BJ (cell line): ENCODE measurements at regions not wholly inside any gene's neighbourhood (a gene's known extent, or its start where the extent isn't known, plus 50 kb on each side); places are given as distances from the start of the nearest gene placed in this dataset.

ENCODE experiments used
- CTCF ChIA-PET: fragments of 350-600 bp; formaldehyde crosslinking; extraction: SDS; loops from one replicate; lab custom pipeline; 2021; ENCODE audit warnings: antibody characterized with exemption, inconsistent platforms; lab: Yijun Ruan, JAX
- POLR2A ChIA-PET: fragments of 300-600 bp; sonication (Branson Sonifier 250); formaldehyde crosslinking; extraction: SDS; loops from one replicate; lab custom pipeline; 2021; ENCODE audit warnings: antibody characterized with exemption; lab: Charles Lee
- DNase-seq: peaks from one replicate; pipeline ENCODE4 v3.0.0-alpha.2; 2011; ENCODE audit warnings: low read depth
- H3K27me3 ChIP-seq: 2 replicates; pipeline ENCODE4 v1.6.0; 2011; ENCODE audit warnings: low read length; ENCODE audit not compliant: control insufficient read depth, insufficient read depth
- H3K36me3 ChIP-seq: 2 replicates; pipeline ENCODE4 v1.5.1; 2011; ENCODE audit warnings: low read length; ENCODE audit not compliant: control insufficient read depth, insufficient read depth
- H3K4me3 ChIP-seq: 2 replicates; pipeline ENCODE4 v1.5.1; 2011; ENCODE audit warnings: low read depth, mild to moderate bottlenecking, control low read depth, low read length
- TF ChIP-seq, protein P1 (sequence below): IDR thresholded peaks from 2 replicates; pipeline ENCODE4 v1.5.1; 2011; ENCODE audit warnings: low read depth, mild to moderate bottlenecking, control low read depth, inconsistent platforms, low read length, moderate library complexity; ENCODE audit not compliant: insufficient read depth

DNA sequence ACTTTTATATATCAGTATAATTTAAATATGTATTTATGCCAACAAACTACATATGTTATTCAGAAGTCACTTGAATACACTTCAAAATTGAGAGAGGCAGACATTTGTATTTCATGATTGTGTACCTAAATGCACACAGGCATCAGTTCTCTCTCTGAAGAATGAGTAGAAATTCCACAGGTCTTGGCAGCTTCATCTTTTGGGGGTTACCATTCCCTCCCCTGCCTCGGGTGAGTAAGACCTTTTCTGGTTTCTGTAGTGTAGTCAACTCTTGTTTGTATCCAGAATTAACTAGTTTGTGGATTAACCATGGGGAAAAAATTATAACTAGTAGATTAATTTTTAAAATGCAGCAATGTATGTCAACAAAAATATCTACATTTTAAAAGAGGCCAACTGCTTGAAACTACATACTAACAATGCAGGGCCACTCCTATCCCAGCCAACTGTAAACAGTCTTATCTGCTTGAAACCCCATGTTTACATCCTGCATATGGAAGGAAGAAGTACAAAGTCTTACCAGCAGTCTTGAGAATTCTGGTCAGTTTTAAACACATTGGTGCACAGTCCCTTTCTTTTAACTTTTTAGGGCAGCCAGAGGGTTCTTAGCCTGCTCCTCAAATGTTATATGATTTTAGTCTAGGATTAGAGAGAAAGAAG is 339.6 kb upstream of the KIF2A start:
- TF ChIP-seq, protein P1, sequence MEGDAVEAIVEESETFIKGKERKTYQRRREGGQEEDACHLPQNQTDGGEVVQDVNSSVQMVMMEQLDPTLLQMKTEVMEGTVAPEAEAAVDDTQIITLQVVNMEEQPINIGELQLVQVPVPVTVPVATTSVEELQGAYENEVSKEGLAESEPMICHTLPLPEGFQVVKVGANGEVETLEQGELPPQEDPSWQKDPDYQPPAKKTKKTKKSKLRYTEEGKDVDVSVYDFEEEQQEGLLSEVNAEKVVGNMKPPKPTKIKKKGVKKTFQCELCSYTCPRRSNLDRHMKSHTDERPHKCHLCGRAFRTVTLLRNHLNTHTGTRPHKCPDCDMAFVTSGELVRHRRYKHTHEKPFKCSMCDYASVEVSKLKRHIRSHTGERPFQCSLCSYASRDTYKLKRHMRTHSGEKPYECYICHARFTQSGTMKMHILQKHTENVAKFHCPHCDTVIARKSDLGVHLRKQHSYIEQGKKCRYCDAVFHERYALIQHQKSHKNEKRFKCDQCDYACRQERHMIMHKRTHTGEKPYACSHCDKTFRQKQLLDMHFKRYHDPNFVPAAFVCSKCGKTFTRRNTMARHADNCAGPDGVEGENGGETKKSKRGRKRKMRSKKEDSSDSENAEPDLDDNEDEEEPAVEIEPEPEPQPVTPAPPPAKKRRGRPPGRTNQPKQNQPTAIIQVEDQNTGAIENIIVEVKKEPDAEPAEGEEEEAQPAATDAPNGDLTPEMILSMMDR: no peak
- no peaks in the 10 kb centered on the region for H3K27me3 ChIP-seq
- CTCF ChIA-PET: no interaction called here
- H3K4me3 ChIP-seq: no peak overlapping the region
- POLR2A ChIA-PET: no interaction called here
- DNase-seq: no peak
- H3K36me3 ChIP-seq: no peaks in the 10 kb centered on the region

DNA sequence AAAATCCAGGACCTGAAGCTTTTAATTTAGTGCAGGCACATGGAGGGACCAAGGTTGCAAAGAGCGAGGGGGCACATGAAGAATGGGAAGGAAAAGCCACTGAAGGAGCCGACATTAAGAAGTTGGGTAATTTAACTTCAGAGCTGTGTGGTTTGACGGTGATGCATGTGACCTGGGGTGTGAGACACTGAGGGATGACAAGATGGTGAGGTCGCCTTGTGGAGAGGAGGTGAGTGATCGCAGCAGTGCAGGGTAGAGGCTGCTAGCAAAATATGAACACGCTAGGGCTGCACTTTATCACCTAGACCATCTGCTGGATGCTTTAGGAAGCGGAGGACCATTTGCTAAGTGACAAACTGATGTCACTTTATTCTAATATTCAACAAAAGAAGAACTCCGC is 339.0 kb upstream of the KIF2A start:
- H3K27me3 ChIP-seq: no peaks in the 10 kb centered on the region
- no peak overlapping the region for H3K4me3 ChIP-seq
- H3K36me3 ChIP-seq: no peaks in the 10 kb centered on the region
- POLR2A ChIA-PET: no interaction called here
- DNase-seq: no peak
- TF ChIP-seq, protein P1: no peak
- CTCF ChIA-PET: no interaction called here

DNA sequence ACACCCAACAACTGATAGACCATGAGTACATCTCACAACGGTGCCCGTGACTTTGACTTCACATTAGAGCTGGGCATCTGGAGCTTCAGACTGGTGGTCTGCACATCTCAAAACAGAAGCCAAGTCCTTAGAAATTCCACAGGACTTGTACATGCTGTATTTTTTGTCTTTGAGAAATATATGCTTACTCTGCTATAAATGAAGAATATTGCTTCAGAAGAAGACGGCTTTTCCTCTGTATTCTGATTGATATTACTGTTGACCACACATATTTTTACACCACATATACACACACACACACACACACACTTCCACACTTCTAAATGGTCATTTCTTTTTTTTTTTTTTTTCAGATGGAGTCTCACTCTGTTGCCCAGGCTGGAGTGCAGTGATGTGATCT is 338.3 kb upstream of the KIF2A start:
- POLR2A ChIA-PET: no interaction called here
- TF ChIP-seq, protein P1: no peak
- DNase-seq: no peak
- CTCF ChIA-PET: no interaction called here
- Histone ChIP-seq H3K27me3 (no peaks in the 10 kb centered on the region), H3K36me3 (no peaks in the 10 kb centered on the region), H3K4me3 (no peak overlapping the region)

DNA sequence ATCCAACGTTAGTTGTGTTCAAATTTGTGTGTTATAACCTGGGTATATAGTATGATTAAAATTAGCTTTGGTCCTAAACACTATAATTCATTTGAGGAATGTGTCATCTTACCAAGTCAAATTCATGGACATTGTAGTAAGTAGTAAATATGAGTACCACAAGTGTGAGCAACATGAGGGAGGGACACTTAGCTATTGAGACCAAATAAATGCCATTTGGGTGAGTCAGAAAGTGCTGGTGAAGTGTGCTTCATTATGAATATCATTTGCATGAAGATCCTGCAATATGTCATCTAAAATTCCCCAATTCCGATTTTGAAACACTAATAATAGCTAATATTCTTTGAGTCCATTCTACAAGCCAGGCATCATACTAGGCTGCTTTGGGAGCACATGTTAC is 336.7 kb upstream of the KIF2A start:
- H3K27me3 ChIP-seq: no peaks in the 10 kb centered on the region
- DNase-seq: no peak
- POLR2A ChIA-PET: no interaction called here
- TF ChIP-seq, protein P1: no peak
- H3K36me3 ChIP-seq: no peaks in the 10 kb centered on the region
- CTCF ChIA-PET: interaction anchor here (0.6 kb wide), 1 partner anchor 120 kb away, joined by 3 read pairs; no protein-coding TSS in a partner anchor
- H3K4me3 ChIP-seq: no peak overlapping the region

DNA sequence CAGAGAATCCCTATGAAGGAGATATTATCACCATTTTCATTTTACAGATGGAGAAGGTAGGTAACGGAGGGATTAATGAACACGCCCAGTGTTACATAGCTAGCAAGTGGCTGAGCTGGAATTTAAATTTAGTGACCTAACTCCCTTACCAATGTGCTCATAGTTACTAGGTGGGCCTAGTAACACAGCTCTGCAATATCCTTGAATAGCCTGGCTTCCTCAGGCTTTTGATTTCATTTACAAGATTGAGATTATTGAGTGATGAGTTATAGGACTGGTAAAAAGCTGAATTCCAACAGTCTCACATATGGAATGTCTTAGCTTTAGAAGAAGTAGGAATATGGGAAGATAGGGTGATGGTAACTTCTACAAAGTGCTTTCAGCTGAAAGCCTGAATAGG is 336.3 kb upstream of the KIF2A start:
- Histone ChIP-seq H3K27me3 (no peaks in the 10 kb centered on the region), H3K36me3 (no peaks in the 10 kb centered on the region), H3K4me3 (no peak overlapping the region)
- ChIA-PET CTCF (interaction anchor here (0.6 kb wide), 1 partner anchor 120 kb away, joined by 3 read pairs; no protein-coding TSS in a partner anchor), POLR2A (no interaction called here)
- no peak for DNase-seq
- TF ChIP-seq, protein P1: no peak
